WTC11 (cell line): ENCODE measurements at regions not wholly inside any gene's neighbourhood (a gene's known extent, or its start where the extent isn't known, plus 50 kb on each side); places are given as distances from the start of the nearest gene placed in this dataset.

ENCODE experiments used
- ATAC-seq: fragments of 200-7000 bp; cut with Tn5 transposase; 2 replicates; pipeline ENCODE4 v1.10.0; 2021; ENCODE audit warnings: mild to moderate bottlenecking, moderate library complexity
- CTCF ChIA-PET: fragments of 300-600 bp; sonication (Branson Sonifier 250); formaldehyde crosslinking; loops from one replicate; lab custom pipeline; 2021; ENCODE audit warnings: antibody characterized with exemption; lab: Charles Lee
- POLR2A ChIA-PET: fragments of 350-600 bp; sonication (Branson Sonifier 250); formaldehyde crosslinking; loops from one replicate; lab custom pipeline; 2021; ENCODE audit warnings: antibody characterized with exemption; lab: Charles Lee
- DNase-seq: peaks from one replicate; pipeline ENCODE4 v3.0.0; 2021; ENCODE audit warnings: low spot score
- H3K27ac Mint-ChIP-seq: 2 replicates; pipeline ENCODE4 v1.8.0; 2021; ENCODE audit warnings: mixed read lengths
- H3K27me3 Mint-ChIP-seq: 2 replicates; pipeline ENCODE4 v1.8.0; 2021; ENCODE audit warnings: low read depth, mild to moderate bottlenecking, moderate library complexity, mixed read lengths
- H3K36me3 Mint-ChIP-seq: 2 replicates; pipeline ENCODE4 v1.8.0; 2021; ENCODE audit warnings: mixed read lengths
- H3K4me1 Mint-ChIP-seq: 2 replicates; pipeline ENCODE4 v1.8.0; 2022; ENCODE audit warnings: mixed read lengths
- H3K4me3 Mint-ChIP-seq: 2 replicates; pipeline ENCODE4 v1.8.0; 2021; ENCODE audit warnings: mild to moderate bottlenecking, moderate library complexity, mixed read lengths
- H3K9me3 Mint-ChIP-seq: 2 replicates; pipeline ENCODE4 v1.8.0; 2021; ENCODE audit warnings: mixed read lengths
- ARID4B ChIP-seq: sonication (generic); formaldehyde crosslinking; IDR thresholded peaks from 2 replicates; pipeline ENCODE4 v1.8.0; 2023; ENCODE audit warnings: missing genetic modification reagents, mild to moderate bottlenecking, borderline replicate concordance
- CBFB ChIP-seq: sonication (generic); formaldehyde crosslinking; IDR thresholded peaks from 2 replicates; pipeline ENCODE4 v1.8.1; 2022; ENCODE audit warnings: mild to moderate bottlenecking, low read depth, missing genetic modification reagents
- ESRRA ChIP-seq: sonication (generic); formaldehyde crosslinking; IDR thresholded peaks from 2 replicates; pipeline ENCODE4 v1.8.1; 2022; ENCODE audit warnings: mild to moderate bottlenecking, missing genetic modification reagents, borderline replicate concordance
- ETV6 ChIP-seq: sonication (generic); formaldehyde crosslinking; IDR thresholded peaks from 2 replicates; pipeline ENCODE4 v1.8.1; 2022; ENCODE audit warnings: mild to moderate bottlenecking, missing genetic modification reagents
- FOXP1 ChIP-seq: sonication (generic); formaldehyde crosslinking; IDR thresholded peaks from 2 replicates; pipeline ENCODE4 v1.8.0; 2022; ENCODE audit warnings: missing genetic modification reagents, mild to moderate bottlenecking, moderate library complexity, borderline replicate concordance
- GABPB1 ChIP-seq: sonication (generic); formaldehyde crosslinking; IDR thresholded peaks from 2 replicates; pipeline ENCODE4 v1.8.1; 2023; ENCODE audit warnings: mild to moderate bottlenecking, missing genetic modification reagents
- GRHL2 ChIP-seq: fragments of 250-450 bp; sonication (Bioruptor Pico); IDR thresholded peaks from 2 replicates; pipeline ENCODE4 v1.8.0; 2022; ENCODE audit warnings: mild to moderate bottlenecking, moderate library complexity; ENCODE audit not compliant: insufficient replicate concordance, severe bottlenecking
- MLX ChIP-seq: sonication (generic); formaldehyde crosslinking; IDR thresholded peaks from 2 replicates; pipeline ENCODE4 v1.8.1; 2023; ENCODE audit warnings: mild to moderate bottlenecking, missing genetic modification reagents, moderate library complexity
- MYBL2 ChIP-seq: sonication (generic); formaldehyde crosslinking; IDR thresholded peaks from 2 replicates; pipeline ENCODE4 v1.8.1; 2023; ENCODE audit warnings: mild to moderate bottlenecking, moderate library complexity, missing genetic modification reagents
- NFE2L1 ChIP-seq: sonication (generic); formaldehyde crosslinking; IDR thresholded peaks from 2 replicates; pipeline ENCODE4 v1.8.1; 2023; ENCODE audit warnings: missing genetic modification reagents
- NFYB ChIP-seq: sonication (generic); formaldehyde crosslinking; conservative IDR thresholded peaks from 2 replicates; pipeline ENCODE4 v1.8.0; 2022; ENCODE audit warnings: low read depth, missing genetic modification reagents
- NR1H2 ChIP-seq: sonication (generic); formaldehyde crosslinking; IDR thresholded peaks from 2 replicates; pipeline ENCODE4 v1.9.0; 2021; ENCODE audit warnings: mild to moderate bottlenecking, moderate library complexity, missing genetic modification reagents
- PRRX2 ChIP-seq: fragments of 250-450 bp; sonication (Bioruptor Pico); IDR thresholded peaks from 2 replicates; pipeline ENCODE4 v1.8.0; 2021; ENCODE audit warnings: mild to moderate bottlenecking
- RELA ChIP-seq: sonication (generic); formaldehyde crosslinking; IDR thresholded peaks from 2 replicates; pipeline ENCODE4 v1.8.1; 2022; ENCODE audit warnings: missing genetic modification reagents, mild to moderate bottlenecking, borderline replicate concordance
- SMAD3 ChIP-seq: sonication (generic); formaldehyde crosslinking; IDR thresholded peaks from 2 replicates; pipeline ENCODE4 v1.8.0; 2022; ENCODE audit warnings: missing genetic modification reagents, mild to moderate bottlenecking, borderline replicate concordance
- TEAD4 ChIP-seq: sonication (generic); formaldehyde crosslinking; IDR thresholded peaks from 2 replicates; pipeline ENCODE4 v1.8.0; 2022; ENCODE audit warnings: mild to moderate bottlenecking, missing genetic modification reagents
- USF2 ChIP-seq: sonication (generic); formaldehyde crosslinking; IDR thresholded peaks from 2 replicates; pipeline ENCODE4 v1.8.1; 2023; ENCODE audit warnings: mild to moderate bottlenecking, missing genetic modification reagents, moderate library complexity
- ZNF263 ChIP-seq: sonication (generic); formaldehyde crosslinking; IDR thresholded peaks from 2 replicates; pipeline ENCODE4 v1.8.1; 2022; ENCODE audit warnings: low read depth, mild to moderate bottlenecking, moderate library complexity, missing genetic modification reagents
- ZNF396 ChIP-seq: fragments of 250-450 bp; sonication (Bioruptor Pico); IDR thresholded peaks from 2 replicates; pipeline ENCODE4 v1.8.0; 2021; ENCODE audit warnings: mild to moderate bottlenecking, moderate library complexity, borderline replicate concordance
- ZNF671 ChIP-seq: fragments of 250-450 bp; sonication (Bioruptor Pico); IDR thresholded peaks from 2 replicates; pipeline ENCODE4 v1.8.0; 2021; ENCODE audit warnings: mild to moderate bottlenecking
- TF ChIP-seq, protein P1 (sequence below): sonication (generic); formaldehyde crosslinking; IDR thresholded peaks from 2 replicates; pipeline ENCODE4 v1.8.0; 2023; ENCODE audit warnings: mild to moderate bottlenecking, missing genetic modification reagents
- TF ChIP-seq, protein P2 (sequence below): sonication (generic); formaldehyde crosslinking; IDR thresholded peaks from 2 replicates; pipeline ENCODE4 v1.8.1; 2022; ENCODE audit warnings: mild to moderate bottlenecking, missing genetic modification reagents, moderate library complexity, borderline replicate concordance

- no peak overlapping the region for H3K4me3 Mint-ChIP-seq
- peaks cover 4% of the 10 kb centered on the region for H3K9me3 Mint-ChIP-seq
- H3K27me3 Mint-ChIP-seq = no peaks in the 10 kb centered on the region
- H3K36me3 Mint-ChIP-seq = no peaks in the 10 kb centered on the region
- POLR2A ChIA-PET = no interaction called here
- TF ChIP-seq SMAD3 (no peak), RELA (CRISPR knock-in tag) (no peak), ZNF263 (no peak), MLX (CRISPR knock-in tag) (no peak), NFE2L1 (CRISPR knock-in tag) (no peak), ARID4B (CRISPR knock-in tag) (no peak), GABPB1 (CRISPR knock-in tag) (no peak), NFYB (CRISPR knock-in tag) (no peak), ZNF396 (CRISPR knock-in tag) (no peak), MYBL2 (CRISPR knock-in tag) (no peak), NR1H2 (CRISPR knock-in tag) (no peak)
- TF ChIP-seq, protein P1, sequence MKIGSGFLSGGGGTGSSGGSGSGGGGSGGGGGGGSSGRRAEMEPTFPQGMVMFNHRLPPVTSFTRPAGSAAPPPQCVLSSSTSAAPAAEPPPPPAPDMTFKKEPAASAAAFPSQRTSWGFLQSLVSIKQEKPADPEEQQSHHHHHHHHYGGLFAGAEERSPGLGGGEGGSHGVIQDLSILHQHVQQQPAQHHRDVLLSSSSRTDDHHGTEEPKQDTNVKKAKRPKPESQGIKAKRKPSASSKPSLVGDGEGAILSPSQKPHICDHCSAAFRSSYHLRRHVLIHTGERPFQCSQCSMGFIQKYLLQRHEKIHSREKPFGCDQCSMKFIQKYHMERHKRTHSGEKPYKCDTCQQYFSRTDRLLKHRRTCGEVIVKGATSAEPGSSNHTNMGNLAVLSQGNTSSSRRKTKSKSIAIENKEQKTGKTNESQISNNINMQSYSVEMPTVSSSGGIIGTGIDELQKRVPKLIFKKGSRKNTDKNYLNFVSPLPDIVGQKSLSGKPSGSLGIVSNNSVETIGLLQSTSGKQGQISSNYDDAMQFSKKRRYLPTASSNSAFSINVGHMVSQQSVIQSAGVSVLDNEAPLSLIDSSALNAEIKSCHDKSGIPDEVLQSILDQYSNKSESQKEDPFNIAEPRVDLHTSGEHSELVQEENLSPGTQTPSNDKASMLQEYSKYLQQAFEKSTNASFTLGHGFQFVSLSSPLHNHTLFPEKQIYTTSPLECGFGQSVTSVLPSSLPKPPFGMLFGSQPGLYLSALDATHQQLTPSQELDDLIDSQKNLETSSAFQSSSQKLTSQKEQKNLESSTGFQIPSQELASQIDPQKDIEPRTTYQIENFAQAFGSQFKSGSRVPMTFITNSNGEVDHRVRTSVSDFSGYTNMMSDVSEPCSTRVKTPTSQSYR (CRISPR knock-in tag) = no peak
- ATAC-seq (peak; percentile 31; the same call in 1 of the 2 replicates), DNase-seq (no peak)
- peak overlapping the region; percentile 57 for H3K27ac Mint-ChIP-seq
- H3K4me1 Mint-ChIP-seq = peaks cover 64% of the 10 kb centered on the region
- CTCF ChIA-PET = no interaction called here
Observed at GRCh38 chr4:189049682-189050081, 891.0 kb upstream of the FRG1 start.

GRCh38 chr4:189050643-189051042, 890.0 kb upstream of the FRG1 start:
- H3K4me3 Mint-ChIP-seq = no peak overlapping the region
- CTCF ChIA-PET = no interaction called here
- no peak for ATAC-seq
- TF ChIP-seq PRRX2 (CRISPR knock-in tag) (no peak), NFE2L1 (CRISPR knock-in tag) (no peak), ARID4B (CRISPR knock-in tag) (no peak), FOXP1 (CRISPR knock-in tag) (no peak), TEAD4 (CRISPR knock-in tag) (no peak), ZNF671 (CRISPR knock-in tag) (no peak), ETV6 (no peak), CBFB (no peak), ESRRA (CRISPR knock-in tag) (no peak), GRHL2 (CRISPR knock-in tag) (no peak), USF2 (CRISPR knock-in tag) (no peak)
- TF ChIP-seq, protein P2, sequence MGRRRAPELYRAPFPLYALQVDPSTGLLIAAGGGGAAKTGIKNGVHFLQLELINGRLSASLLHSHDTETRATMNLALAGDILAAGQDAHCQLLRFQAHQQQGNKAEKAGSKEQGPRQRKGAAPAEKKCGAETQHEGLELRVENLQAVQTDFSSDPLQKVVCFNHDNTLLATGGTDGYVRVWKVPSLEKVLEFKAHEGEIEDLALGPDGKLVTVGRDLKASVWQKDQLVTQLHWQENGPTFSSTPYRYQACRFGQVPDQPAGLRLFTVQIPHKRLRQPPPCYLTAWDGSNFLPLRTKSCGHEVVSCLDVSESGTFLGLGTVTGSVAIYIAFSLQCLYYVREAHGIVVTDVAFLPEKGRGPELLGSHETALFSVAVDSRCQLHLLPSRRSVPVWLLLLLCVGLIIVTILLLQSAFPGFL (CRISPR knock-in tag) = no peak

More at GRCh38 chr4:189050643-189051042, 890.0 kb upstream of the FRG1 start:
- Mint-ChIP-seq H3K27ac (no peak overlapping the region; the same call in 1 of the 2 replicates), H3K4me1 (peaks cover 54% of the 10 kb centered on the region), H3K9me3 (peaks cover 4% of the 10 kb centered on the region), H3K27me3 (no peaks in the 10 kb centered on the region), H3K36me3 (no peaks in the 10 kb centered on the region)
- POLR2A ChIA-PET = no interaction called here
- DNase-seq = no peak
